ENCODE measurements at regions not wholly inside any gene's neighbourhood (a gene's known extent, or its start where the extent isn't known, plus 50 kb on each side); places are given as distances from the start of the nearest gene placed in this dataset.

DNA sequence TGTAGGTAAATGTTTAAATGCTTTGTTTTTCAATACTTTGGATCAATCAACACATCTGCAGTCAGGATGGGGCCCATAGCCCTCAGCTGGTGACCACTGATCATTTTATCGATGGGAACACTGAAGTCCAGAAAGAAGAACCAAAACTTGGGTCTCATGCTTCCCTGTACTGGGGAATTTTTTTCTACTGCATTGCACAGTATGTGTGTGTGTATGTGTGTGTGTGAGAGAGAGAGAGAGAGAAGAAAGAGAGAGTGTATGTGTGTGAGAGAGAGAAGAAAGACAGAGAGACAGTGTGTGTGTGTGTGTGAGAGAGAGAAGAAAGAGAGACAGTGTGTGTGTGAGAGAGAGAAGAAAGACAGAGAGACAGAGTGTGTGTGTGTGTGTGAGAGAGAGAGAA, 202.9 kb upstream of the MSX2 start:
- Histone ChIP-seq H3K4me2 (ENCODE audit: insufficient read depth in 1 of 2, low read depth in 2 of 2, low read length in 2 of 2) (no peak overlapping the region), H4K5ac (ENCODE audit: insufficient read length, low read depth, low read length) (no peak overlapping the region), H3K9ac (replicated peaks in 1 of 4; ENCODE audit: extremely low read depth in 1 of 4, low read depth in 3 of 4, low read length in 3 of 4) (no peak overlapping the region), H4K20me1 (replicated peaks in 1 of 2; ENCODE audit: control insufficient read depth in 1 of 2, insufficient read depth in 2 of 2, low read length in 2 of 2) (no peaks in the 10 kb centered on the region), H2BK5ac (ENCODE audit: low read depth, low read length) (no peak overlapping the region), H3K23me2 (ENCODE audit: low read depth, low read length) (peaks cover 5% of the 10 kb centered on the region; the same call in 1 of the 2 replicates), H3K9me3 (ENCODE audit: insufficient read depth in 2 of 2, low read depth in 1 of 2, low read length in 1 of 2) (no peaks in the 10 kb centered on the region), H3K4me1 (replicated peaks in 1 of 4; ENCODE audit: control insufficient read depth in 3 of 4, insufficient read depth in 4 of 4, low read length in 3 of 4) (peaks cover 0 to 5% (median 2%) of the 10 kb centered on the region in 4 experiments; a peak in 5 of 7 replicates), H3K27ac (ENCODE audit: low read depth, low read length) (no peak overlapping the region), H3K14ac (ENCODE audit: insufficient read length) (no peak overlapping the region), H2BK12ac (ENCODE audit: low read depth, low read length) (no peak overlapping the region), H3K4me3 (ENCODE audit: extremely low read depth in 1 of 4, insufficient read depth in 2 of 4, low read depth in 3 of 4, low read length in 4 of 4) (no peak overlapping the region), H2BK20ac (ENCODE audit: low read length) (no peak overlapping the region), H2AK5ac (ENCODE audit: low read depth, low read length) (no peak overlapping the region), H3K79me1 (ENCODE audit: low read depth, low read length) (no peaks in the 10 kb centered on the region), H3K4ac (replicated peaks; ENCODE audit: insufficient read length, low read depth, low read length) (no peak overlapping the region), H3K36me3 (ENCODE audit: control insufficient read depth in 2 of 4, insufficient read depth in 4 of 4, low read length in 3 of 4) (no peaks in the 10 kb centered on the region), H4K91ac (replicated peaks; ENCODE audit: insufficient read length, low read length) (no peak overlapping the region), H3K18ac (ENCODE audit: extremely low read depth, low read length) (no peak overlapping the region), H3K56ac (replicated peaks; ENCODE audit: insufficient read length, low read depth, low read length) (no peak overlapping the region), H3K23ac (ENCODE audit: insufficient read length) (no peak overlapping the region), H4K8ac (ENCODE audit: extremely low read depth, insufficient read depth, low read length) (no peak overlapping the region), H2BK120ac (replicated peaks; ENCODE audit: low read depth, low read length) (no peak overlapping the region), H3K79me2 (ENCODE audit: control insufficient read depth in 1 of 2, insufficient read depth in 2 of 2, low read length in 2 of 2) (no peaks in the 10 kb centered on the region), H2AFZ (ENCODE audit: low read length) (no peak overlapping the region), H2BK15ac (ENCODE audit: low read length) (no peak overlapping the region), H3K27me3 (replicated peaks in 1 of 4; ENCODE audit: control insufficient read depth in 3 of 4, extremely low read depth in 1 of 4, insufficient read depth in 3 of 4, low read length in 3 of 4) (peaks cover 5 to 18% (median 8%) of the 10 kb centered on the region in 4 experiments)
- ChIA-PET CTCF (ENCODE audit: partially characterized antibody) (interaction anchor here (1.0 kb wide), 1 partner anchor 201 kb away, joined by 3 read pairs; no protein-coding TSS in a partner anchor), POLR2A (ENCODE audit: partially characterized antibody) (no interaction called here)
- no peak for TF ChIP-seq CHD1 (IDR thresholded peaks at IDR 0.05; ENCODE audit: low read depth, low read length)
- no peak for TF ChIP-seq KDM4A (IDR thresholded peaks at IDR 0.05; ENCODE audit: low read depth, low read length, severe bottlenecking)
- 80% methylated on average over 1 of the region's 1 CpG; no CpG with 5 or more reads in 1 of the 2 experiments for WGBS, 2 experiments (ENCODE audit: extremely low coverage in 1 of 2, insufficient coverage in 1 of 2, insufficient read length in 1 of 2, insufficient replicate concordance in 2 of 2, low coverage in 1 of 2, low lambda C conversion rate in 2 of 2, missing lambda C conversion rate in 1 of 2)
- no peak for DNase-seq (ENCODE audit: low read depth in 1 of 2, low spot score in 2 of 2)
- FAIRE-seq = no peak
